ENCODE measurements at regions not wholly inside any gene's neighbourhood (a gene's known extent, or its start where the extent isn't known, plus 50 kb on each side); places are given as distances from the start of the nearest gene placed in this dataset.

DNA sequence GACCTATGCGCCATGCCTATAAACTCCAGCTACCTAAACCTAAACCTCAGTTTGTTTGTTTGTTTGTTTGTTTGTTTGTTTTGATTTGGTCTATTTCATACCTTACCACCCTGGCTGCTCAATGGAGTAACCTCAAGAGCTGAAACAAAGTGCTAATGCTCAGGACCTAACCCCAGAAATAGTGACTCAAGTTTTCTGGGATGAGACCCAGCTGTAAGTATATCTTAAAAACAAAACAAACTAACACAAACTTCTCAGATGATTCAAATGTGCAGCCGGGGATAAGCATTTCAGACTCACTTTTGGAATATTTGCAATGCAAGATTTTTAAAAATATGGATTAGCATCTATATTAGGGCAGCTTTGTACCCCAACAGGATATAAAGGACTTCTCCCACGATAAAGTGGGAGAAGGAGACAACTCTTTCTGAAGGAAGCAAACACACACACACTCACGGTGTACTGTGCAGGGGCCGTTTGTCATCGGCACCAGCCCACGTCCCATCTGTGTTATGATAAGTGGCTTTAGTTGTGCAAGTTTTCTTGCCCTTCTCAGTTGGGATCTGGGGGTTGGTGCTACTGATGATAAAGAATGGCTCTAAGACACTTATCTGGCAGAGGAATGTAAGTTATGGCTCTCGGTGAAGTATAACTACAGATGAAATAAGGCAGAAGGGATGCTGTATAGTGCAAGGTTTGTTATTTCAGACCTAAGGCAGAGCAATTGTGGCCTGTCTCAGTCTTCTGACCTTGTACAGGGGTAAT, 516.7 kb upstream of the TMEM132C start:
- Histone ChIP-seq H3K27ac (ENCODE audit: insufficient read length, low read depth, low read length) (no peak overlapping the region), H2BK120ac (ENCODE audit: low read depth, low read length, poor library complexity, severe bottlenecking) (no peak overlapping the region), H3K23me2 (ENCODE audit: insufficient read length, low read depth, low read length, poor library complexity, severe bottlenecking) (no peaks in the 10 kb centered on the region), H3K27me3 (ENCODE audit: insufficient read depth, low read length) (no peaks in the 10 kb centered on the region), H3K9me3 (ENCODE audit: control insufficient read depth, low read depth, low read length) (no peaks in the 10 kb centered on the region), H3K23ac (ENCODE audit: insufficient read length, low read depth, low read length) (no peak overlapping the region), H2BK20ac (ENCODE audit: low read depth, low read length, poor library complexity, severe bottlenecking) (no peak overlapping the region), H3K4me1 (ENCODE audit: insufficient read depth, low read length) (peaks cover 3% of the 10 kb centered on the region; the same call in 1 of the 2 replicates), H3K4me2 (ENCODE audit: insufficient read depth, insufficient read length, low read length) (no peak overlapping the region), H2BK12ac (ENCODE audit: insufficient read length, low read depth, low read length) (no peak overlapping the region), H2BK15ac (ENCODE audit: low read depth, low read length) (no peak overlapping the region), H4K20me1 (ENCODE audit: control insufficient read depth, insufficient read depth, insufficient read length) (no peaks in the 10 kb centered on the region), H3K79me1 (ENCODE audit: insufficient read depth, low read depth, low read length, poor library complexity, severe bottlenecking) (no peaks in the 10 kb centered on the region), H3K18ac (ENCODE audit: insufficient read length, low read depth, low read length) (no peak overlapping the region), H3K9ac (ENCODE audit: extremely low read depth, insufficient read length, low read length) (no peak overlapping the region), H4K5ac (ENCODE audit: insufficient read length, low read depth, low read length) (no peak overlapping the region), H3T11ph (ENCODE audit: low read length) (no peak overlapping the region), H2AFZ (ENCODE audit: low read length) (no peak overlapping the region), H4K91ac (ENCODE audit: insufficient read length, low read depth, low read length) (no peak overlapping the region), H3K14ac (ENCODE audit: insufficient read depth, low read length) (no peak overlapping the region; the same call in 1 of the 2 replicates), H3K79me2 (ENCODE audit: insufficient read depth, low read length) (no peaks in the 10 kb centered on the region), H2BK5ac (ENCODE audit: insufficient read length, low read length) (no peak overlapping the region), H2AK5ac (ENCODE audit: insufficient read length, low read length) (no peak overlapping the region), H3K56ac (ENCODE audit: insufficient read length, low read depth, low read length) (no peak overlapping the region), H4K8ac (replicated peaks; ENCODE audit: insufficient read length, low read depth, low read length) (no peak overlapping the region), H3K4ac (ENCODE audit: low read depth, low read length) (no peak overlapping the region)
- H3K9me3 Mint-ChIP-seq = peaks cover 4% of the 10 kb centered on the region in 2 experiments; a peak in 2 of 5 replicates
- 0 out of 2 replicates have a peak, but pooled peaks cover 3% of the 10 kb centered on the region for H3K27me3 Mint-ChIP-seq (ENCODE audit: low read depth)
- TF ChIP-seq CTCF (conservative IDR thresholded peaks at IDR 0.05) = no peak
- no peak overlapping the region for H3K27ac Mint-ChIP-seq
- no peak overlapping the region for H3K4me3 Mint-ChIP-seq
- no peak for DNase-seq
- no CpG with 5 or more reads among the region's 8 CpGs for WGBS (ENCODE audit: extremely low coverage, insufficient read length, low lambda C conversion rate)
- no peaks in the 10 kb centered on the region for H3K36me3 Mint-ChIP-seq (ENCODE audit: insufficient read depth in 1 of 3, low read depth in 3 of 3)
- peaks cover 5% of the 10 kb centered on the region in 2 experiments; a peak in 1 of 4 replicates for H3K4me1 Mint-ChIP-seq

Measured in H9 (cell line).